HG03045 (cell line): ENCODE measurements at regions not wholly inside any gene's neighbourhood (a gene's known extent, or its start where the extent isn't known, plus 50 kb on each side); places are given as distances from the start of the nearest gene placed in this dataset.
"Not testable (repeated sequence)": the region's sequence is repeated elsewhere in the genome, so short reads cannot be mapped to it uniquely, and the experiment has no call there.

Source experiments
- ATAC-seq: cut with Tn5 transposase; IDR thresholded peaks from one replicate; pipeline ENCODE4 v1.9.1; 2021; ENCODE audit warnings: mild to moderate bottlenecking, moderate library complexity; ENCODE audit not compliant: unreplicated experiment

DNA sequence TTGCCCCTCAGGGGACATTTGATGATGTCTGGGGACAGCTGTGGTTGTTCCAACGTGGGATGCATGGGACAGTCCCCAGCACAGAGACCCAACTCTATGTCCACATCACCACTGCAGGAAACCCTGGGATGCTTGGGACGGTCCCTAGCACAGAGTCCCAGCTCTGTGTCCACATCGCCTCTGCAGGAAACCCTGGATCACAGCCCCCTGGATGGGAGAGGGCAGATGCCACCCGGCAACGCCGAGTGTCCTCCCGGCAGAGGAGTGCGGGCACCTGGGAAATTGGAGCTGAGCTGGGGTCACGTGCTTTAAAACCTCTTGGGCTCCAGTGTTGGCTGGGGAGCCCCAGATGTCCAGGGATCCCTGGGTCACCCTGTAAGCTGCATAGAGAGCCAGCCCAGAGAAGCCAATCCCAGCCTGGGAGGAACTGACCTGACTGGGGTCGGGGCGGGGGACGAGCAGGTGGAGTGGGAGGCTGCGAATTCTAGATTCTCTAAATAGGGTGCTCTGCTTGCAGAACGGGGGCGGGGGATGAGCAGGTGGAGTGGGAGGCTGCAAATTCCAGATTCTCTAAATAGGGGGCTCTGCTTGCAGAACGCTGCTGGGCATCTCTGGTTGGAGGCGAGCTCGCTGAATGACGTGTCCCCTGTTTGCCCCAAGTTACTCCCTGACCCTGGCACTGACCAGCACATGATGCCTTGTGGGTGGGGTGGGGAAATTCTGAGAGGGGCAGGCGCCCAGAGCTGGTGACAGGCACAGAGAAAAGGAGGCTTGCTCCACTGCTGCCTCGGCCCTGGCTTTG, 1197.8 kb downstream of the BRD1 start:
- no peak for ATAC-seq

DNA sequence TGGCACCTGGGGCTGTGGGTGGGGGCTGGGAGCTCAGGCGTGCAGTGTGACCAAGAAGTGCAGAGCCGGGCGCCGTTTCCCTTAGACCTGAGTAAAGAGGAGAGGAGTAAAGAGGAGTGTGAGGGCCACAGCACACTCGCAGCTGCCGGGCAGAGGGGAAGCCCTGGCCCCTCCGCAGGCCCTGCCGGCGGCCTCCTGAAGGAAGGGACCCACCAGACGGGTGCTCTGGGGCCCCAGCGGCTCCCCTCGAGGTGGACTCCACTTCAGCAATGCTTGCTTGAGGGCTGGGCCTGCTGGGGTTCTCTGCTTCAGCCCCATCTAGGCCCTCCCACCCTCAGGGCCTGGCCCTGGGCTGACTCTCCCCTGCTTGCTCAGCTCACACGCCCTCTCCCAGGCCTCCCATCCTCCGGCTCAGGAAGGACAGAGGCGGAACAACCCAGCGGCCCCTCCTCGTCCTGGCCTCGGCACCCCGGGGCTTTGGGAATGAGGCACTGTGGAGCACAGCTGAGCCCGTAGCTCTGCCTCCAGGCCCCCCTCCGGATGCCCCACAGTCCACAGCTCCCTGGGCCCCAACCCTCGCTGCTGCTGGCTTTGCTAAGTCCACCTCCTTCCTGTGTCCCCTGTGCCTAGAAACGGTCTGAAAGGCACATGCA, 1198.7 kb downstream of the BRD1 start:
- ATAC-seq = no peak

DNA sequence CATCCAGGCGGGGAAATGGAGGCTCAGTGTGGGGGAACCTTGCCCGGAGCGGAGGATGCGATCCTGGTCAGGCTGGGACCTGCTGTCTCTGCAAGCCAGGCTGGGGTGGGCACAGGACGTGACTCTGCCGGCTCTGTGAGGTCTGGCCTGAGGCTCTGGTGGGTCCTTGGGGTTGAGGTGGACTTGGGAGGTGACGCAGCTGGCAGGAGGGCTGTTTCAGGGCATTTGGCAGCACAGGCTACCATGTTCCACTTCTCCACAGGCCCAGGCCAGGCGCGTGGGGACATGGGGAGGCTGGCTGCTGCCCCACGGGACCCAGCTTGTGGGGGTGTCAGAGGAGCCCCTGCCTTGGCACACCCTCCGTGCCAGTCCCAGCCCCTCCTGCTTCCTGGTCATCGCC, 1199.7 kb downstream of the BRD1 start:
- ATAC-seq = no peak

DNA sequence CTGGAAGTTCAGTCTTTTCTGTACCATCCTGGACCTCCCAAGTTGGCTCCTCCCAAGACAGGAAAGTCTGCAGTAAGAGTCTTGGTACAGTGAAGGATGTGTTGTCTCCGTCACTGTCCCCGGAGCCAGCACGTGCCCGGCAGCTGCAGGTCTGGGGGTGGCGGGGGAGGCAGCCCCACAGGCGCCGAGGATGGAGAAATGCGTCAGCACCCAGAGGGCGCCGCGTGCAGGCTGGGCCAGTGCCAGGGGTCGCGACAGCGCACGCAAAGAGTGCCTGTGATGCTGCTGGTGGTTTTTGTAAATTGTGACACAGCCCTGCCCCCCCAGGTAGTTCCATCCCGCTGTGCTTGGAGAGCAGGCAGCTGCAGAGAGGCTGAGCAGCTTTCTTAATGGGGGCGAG, 1200.5 kb downstream of the BRD1 start:
- no peak for ATAC-seq

DNA sequence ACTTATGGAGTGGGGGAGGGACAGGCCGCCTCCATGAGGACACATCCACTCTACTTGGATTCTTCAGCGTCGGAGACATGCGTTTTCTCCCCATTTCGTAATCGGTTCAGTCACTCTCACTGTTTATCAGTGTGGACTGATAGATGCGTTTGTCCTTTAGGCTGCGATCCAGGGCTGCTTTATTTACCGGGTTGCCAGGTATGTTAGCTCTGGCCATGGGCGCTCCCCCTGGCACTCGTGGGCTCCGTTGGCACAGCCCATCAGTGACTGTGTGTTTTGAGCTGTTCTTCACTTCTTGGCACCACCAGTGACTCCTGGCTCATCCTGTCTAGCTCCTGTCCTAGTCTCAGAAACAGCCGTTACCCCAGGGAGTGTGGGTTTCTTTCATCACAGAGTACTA, 1203.3 kb downstream of the BRD1 start:
- ATAC-seq = no peak

DNA sequence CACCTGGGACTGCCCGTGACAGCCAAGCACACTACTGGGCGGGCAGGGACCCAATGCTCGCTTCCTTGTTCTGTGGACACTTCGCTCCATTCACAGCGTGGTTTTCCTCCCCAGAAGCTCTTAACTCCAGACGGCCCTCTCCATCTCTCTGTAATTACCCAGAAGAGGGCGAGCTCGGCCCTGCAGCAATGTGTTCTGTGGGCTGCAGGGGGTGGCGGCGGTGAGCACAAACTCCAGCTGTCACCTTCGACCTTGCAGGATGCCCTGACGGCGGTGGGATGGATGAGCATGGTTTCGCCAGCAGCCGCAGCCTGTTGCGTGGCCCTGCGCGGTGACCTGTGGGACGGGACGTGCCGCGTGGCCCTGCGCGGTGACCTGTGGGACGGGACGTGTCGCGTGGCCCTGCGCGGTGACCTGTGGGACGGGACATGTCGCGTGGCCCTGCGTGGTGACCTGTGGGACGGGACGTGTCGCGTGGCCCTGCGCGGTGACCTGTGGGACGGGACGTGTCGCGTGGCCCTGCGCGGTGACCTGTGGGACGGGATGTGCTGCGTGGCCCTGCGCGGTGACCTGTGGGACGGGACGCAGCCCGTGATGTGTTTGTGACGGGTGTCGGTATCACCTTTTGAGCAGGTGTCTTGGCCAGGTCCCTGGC, 1204.7 kb downstream of the BRD1 start:
- no peak for ATAC-seq

DNA sequence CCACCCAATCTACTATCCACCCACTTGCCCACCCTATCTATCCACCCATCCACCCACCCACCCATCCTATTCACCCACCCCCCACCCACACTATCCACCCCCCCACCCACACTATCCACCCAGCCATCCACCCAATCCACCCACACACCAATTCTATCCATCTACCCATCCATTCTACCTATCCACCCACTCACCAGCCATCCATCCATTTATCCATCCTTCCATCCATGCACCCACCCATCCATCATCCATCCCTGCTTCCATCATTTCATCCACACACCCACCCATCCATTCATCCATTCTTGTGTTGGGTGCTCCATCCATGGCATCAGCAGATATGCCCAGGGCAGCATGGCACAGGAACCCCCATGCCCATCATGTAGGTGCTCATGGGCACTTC, 1206.6 kb downstream of the BRD1 start:
- no peak for ATAC-seq

DNA sequence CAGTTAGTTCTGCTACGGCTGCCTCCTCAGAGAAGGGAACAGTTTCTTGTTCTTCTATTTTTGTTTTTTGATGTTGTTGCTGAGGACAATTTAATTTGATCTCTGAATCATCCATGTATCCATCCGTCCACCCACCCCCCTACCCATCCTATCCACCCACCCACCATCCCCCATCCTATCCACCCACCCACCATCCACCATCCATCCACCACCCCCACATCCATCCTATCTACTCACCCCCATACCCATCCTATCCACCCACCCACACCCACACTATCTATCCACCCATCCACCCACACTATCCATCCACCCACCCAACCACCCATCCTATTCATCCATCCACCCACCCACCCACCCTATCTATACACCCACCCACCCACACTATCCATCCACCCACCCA, 1207.2 kb downstream of the BRD1 start:
- not testable (repeated sequence) for ATAC-seq

DNA sequence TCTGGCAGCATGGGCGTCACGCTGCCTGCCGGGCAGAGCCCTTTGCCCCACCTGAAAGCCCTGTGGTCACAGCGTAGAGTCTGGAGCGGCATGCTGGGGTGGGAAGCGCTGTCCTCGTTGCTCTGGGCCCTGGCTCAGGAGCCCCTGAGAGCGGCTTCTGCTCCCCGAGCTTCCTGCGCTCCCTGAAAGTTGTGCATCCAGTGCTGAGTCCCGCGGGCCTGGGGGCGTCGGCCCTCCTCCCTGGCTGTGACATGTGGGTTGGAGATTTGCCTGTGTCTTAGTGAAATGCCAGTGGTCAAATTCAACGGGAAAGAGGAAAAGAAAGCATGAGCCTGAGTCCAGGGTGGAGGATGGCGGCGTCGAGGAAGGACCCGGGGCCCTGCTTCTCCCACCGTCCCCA, 1208.0 kb downstream of the BRD1 start:
- no peak for ATAC-seq

DNA sequence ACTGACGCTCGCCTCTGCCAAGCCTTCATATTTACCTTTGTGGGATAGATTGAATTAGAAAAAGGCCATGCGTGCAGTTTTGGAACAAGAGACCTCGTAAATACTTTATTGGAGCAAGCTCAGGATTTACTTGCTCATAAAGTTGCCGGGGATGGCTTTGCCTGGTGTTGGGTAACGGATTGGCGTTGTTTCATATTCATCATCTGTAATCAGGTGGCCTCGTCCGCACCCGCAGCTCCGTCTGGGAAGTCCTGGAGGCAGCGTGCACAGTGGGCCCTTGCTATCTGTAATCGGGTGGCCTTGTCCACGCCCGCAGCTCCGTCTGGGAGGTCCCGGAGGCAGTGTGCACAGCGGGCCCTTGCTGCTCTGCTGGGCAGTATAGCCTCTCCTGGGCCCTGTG, 1209.3 kb downstream of the BRD1 start:
- no peak for ATAC-seq

DNA sequence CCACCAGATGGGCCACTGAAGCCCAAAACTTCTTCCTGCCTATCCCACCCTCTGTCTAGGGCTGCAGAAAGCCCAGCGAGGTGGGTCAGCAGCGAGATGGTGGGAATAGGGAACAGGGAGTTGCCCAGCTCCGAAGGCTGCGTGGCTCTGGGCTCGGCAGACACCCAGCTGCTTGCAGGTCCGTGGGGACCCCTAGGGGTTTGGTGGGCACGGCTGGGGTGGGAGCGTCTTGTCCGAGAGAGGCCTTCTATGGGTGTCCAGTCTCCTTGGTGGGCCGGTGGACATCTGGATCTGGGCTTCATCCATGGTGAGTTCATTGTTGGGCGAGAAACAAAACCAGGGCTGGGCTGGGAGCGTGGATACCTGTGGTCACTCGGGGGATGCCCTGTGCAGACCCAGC, 1211.0 kb downstream of the BRD1 start:
- ATAC-seq = no peak

DNA sequence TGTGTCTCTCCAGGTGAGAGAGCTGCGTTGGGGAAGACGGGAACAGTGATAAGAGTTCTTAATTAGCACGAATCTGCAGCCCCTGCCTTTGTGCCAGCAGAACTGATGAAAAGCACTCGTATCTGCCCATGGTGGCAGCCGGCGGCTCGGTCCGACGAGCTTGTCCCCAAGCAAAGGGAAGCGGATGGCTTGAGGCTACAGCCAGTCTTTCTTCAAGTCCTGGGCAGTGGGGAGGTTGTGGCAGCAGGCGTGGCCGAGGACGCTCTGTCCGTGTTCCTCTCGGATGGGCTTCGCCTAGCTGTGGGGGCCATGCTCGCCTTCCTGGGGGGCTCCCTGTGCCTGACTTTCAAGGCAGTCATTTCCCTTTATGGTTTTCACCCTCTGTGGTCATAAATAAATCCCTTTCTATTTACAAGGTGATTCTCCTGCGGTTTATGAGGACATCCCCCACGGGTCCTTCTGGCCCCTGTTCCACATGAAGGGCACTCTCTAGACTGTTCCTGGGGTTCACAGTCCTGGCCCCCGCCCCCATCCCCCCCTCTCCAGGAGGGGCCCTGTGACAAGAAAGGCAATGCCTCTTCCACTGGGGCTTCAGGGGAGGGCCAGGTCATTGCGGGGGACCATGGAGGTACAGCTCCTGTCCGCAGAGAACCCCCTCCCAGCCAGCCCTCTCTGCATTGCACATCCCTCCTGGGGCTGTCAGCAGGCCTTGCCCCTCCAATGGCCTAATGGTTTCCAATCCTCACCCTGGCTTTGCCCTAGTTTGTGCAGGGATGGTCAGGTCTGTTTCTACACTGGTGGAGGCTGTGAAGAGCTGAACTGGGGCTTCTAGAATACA, 1212.3 kb downstream of the BRD1 start:
- ATAC-seq = no peak

DNA sequence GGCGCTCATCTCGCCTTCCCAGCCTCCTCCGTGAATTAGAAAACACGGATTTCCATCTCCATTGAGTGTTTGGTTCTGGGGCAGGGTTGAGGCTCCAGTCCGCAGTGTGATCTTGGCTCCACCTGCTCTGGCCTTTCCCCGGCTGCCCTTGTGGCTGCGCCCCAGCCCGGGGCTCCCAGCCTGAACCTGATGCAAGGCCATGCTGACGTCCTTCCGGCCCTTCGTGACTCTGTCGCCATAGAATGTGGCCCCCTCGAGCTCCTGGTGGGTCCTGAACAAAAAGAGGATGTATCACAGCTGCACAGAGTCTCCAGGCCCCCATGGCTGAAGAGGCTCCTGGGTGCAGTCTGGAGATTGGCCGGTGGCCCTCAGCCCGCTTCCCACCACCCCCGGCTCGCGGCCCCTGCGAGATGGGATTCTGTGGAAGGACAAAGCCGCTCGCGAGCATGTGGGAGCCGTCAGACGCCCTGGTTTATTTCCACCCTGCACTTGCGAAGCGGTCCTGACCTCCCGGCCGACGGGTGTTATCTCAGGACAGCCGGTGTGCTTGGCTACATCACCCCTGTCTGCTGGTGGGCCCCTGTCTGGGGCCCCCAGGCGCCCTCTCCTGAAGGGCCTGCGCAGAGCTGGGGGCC, 1214.0 kb downstream of the BRD1 start:
- no peak for ATAC-seq

DNA sequence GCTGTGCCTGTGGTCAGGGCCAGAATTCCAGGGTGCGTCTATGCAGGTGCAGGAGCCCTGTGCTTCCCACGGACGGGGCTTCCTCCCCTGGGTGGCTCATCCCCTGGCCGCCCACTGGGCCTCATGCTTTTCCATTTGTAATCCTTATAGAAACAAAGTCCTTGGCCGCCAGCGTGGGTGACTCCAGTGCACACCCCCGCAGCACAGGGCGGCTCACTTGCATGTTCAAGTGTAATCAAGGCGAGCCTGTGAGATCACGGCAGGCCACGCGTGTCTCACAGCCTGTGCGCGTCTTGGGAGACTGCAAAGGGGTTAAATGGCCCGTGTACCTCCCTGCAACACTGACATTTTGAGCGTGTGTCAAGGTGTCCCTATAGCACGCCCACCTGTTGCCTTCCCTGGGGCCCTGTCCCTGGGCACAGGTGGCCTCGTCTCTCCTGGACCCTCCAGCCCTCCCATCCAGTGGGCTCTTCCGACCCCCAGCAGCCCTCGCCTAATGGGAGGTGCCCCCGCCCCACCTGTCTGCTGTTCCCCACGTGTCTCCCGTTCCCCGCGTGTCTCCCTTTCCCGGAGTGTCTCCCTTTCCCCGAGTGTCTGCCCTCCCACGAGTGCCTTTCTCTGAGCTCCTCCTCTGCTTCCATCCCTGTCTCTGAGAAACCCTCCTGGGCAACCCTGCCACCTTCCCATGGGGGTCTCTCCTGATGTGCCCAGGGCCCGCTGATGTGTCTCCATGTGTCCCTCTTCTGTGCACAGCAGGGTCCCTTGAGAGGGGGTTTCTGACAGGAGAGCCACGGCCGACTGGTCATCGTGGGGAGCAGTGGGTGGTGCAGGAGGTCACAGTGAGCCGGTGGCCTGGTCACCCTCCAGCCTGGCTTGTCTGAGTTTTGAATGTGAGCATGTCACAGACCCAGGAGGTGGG, 1215.3 kb downstream of the BRD1 start:
- ATAC-seq = no peak

DNA sequence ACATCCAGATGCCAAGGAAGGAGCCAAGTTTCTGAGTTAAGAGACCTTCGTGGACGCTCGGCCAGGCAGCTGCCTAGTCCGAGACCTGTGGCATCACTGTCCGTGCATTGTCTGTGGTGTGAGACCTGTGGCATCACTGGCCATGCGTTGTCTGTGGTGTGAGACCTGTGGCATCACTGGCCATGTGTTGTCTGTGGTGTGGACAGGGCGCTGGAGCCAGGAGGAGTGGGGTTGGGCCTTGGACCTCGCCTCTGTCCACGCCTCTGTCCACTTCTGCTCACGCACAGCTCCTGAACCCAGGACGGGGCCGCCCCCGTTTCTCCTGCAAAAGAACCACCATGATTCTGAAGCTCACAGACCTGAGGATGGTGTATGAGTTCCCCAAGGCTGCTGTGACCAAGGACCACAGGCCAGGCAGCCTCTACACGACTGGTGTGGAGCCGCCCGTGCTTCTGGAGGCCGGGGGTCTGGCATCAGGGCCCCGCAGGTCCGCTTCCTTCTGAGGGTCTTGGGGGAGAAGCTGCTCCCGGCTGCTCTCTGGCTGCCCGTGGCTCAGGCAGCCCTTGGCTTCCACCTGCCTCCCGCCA, 1218.3 kb downstream of the BRD1 start:
- ATAC-seq = no peak

DNA sequence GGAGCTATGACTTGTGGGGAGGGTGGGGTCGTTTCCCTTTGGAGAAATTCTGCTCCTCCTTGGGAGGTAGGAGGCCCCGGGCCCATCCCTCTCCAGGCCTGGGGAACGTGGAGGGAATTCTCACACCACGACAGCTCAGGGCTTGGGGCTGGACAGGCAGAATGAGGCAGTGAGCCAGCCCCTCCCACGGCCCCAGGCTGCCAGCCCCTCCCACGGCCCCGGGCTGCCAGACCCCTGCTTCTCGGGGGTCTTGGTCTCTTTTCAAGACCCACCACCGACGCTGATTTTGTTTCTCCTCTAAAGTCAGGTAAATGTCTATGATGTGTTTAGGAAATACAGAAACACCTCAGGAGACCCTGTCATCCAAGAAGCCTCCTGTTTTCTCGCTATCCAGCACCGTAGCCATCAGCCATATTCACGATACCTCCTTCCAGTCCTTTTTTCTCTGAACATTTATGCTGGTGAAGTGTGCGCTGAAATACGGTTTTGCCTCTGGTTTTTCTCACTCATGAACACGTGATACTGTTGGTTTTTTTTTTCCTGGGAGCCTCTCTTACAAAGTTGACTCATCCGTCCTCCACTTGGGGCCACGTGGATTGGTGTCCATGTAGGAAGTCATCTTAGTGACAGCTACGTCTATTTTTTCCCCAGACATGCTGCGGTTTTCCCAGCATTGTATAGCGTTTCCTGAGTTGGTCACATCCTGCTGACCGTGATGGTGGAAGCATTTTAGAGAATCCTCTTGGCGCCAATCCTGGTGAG, 1219.6 kb downstream of the BRD1 start:
- no peak for ATAC-seq

DNA sequence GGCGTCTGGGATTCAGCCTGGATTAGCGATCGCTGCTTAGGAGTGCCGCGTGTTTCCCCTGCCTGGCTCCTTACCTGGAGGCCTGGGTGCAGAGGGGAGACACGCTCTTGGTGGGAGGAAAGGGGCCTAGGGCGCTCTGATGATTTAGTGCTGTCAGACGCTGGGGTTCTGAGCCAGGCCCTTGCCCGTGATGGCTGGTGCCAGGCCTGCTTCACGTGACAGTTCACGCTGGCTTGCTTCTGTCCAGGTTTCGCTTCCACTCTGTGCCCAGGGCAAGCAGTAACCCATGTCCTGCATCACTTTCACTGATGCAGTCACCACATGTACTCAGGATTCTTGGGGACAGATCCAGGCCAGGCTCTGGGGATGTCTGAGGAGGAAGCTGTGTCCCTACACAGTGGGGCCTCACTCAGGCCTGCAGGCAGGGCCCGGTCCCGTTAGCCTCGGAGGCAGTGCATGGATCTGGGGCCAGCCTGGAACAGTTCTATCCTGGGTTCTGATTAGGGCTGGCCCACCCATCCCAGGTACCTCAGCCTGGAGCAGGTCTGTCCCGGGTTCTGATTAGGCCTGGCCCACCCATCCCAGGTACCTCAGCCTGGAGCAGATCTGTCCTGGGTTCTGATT, 1220.9 kb downstream of the BRD1 start:
- no peak for ATAC-seq

DNA sequence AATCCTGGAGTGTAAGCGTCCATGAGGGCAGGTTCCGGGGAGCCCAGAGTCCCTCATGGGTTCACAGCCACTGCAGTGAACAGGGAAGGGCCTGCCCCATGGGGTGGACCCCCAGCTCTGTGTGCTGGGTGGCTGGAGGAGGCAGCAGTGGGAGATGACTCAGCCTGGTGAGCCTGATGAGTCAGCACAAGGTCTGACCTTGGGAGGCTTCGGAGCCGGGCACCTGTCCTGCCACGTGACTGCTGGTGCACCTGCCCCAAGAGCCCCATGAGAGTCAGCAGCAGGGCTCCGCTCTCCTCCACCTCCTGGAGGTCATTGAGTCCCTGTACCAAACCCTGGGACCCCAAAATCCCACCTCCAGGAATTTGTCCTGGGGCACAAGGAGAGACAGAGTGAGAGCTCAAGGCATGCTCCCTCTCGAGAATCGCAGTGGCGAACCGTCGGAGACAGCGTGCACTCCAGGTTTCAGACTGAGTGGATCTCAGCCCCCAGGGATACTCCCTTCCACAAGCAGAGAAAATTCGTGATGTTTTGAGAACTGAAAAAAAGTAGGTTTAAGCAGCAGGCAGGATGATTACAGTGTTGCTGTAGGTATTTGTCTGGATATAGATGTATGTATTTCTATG, 1221.7 kb downstream of the BRD1 start:
- no peak for ATAC-seq
